ENCODE measurements at regions not wholly inside any gene's neighbourhood (a gene's known extent, or its start where the extent isn't known, plus 50 kb on each side); places are given as distances from the start of the nearest gene placed in this dataset.
A peak's percentile ranks its signal among the peaks of the same experiment; 100 is the strongest.

DNA sequence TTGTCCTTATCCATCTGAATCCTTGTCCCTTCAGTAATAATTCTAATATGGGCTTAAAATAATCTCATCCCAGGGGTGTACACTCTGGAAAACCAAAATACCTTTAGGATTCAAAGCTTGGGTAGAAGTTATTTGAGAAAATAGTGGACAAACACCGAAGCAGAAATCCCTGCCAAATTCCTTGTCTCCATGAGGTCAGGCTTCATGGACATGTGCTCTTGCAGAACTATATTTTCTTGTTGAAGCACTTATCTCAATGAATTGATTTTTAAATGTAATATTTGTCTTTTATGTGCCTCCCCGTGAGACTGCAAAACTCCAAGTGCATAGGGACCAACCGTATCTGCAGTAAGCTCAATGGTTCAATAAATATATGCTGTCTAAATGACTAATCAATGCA, 1153.3 kb upstream of the AUTS2 start:
- in situ Hi-C loops (cut with MboI; ENCODE audit: low pct_unique_long_range_greater_than_20kb in 2 of 9, low sequenced_read_pairs in 9 of 9, unreplicated experiment in 9 of 9): no loop called here
- Histone ChIP-seq H3K4me3 (no peak overlapping the region), H3K27ac (no peak overlapping the region), H3K4me1 (replicated peaks in 1 of 2) (no peaks in the 10 kb centered on the region)
- 0 to 100% (median 82%) methylated on average over 1 to 2 of the region's 3 CpGs; no CpG with 5 or more reads in 2 of the 10 experiments for WGBS, 10 experiments
- no peak for ATAC-seq (replicated peaks in 6 of 8)

DNA sequence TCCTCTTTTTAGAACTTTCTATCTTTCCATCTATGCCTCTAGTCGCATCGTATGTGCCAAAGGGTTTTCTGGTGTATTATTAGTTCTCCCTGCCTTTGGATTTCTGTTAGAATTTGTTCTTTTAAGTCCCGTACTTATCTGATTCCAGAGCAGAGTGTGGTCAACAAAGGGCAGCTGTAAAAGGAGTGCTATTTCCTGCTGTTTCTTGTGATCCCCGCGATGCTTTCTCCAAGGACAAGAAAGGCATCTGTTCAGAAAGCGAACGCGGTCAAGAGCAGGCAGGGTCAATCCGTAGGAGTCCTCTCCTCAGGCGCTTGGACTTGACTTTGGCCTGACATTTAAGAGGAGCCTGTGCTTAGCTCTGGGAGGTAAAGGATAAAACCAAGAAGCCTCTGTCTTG, 1152.1 kb upstream of the AUTS2 start:
- WGBS, 10 experiments: 30 to 90% (median 70%) methylated on average over 1 to 10 of the region's 10 CpGs; no CpG with 5 or more reads in 2 of the 10 experiments
- in situ Hi-C loops (cut with MboI; ENCODE audit: low pct_unique_long_range_greater_than_20kb in 2 of 9, low sequenced_read_pairs in 9 of 9, unreplicated experiment in 9 of 9): no loop called here
- H3K4me3 ChIP-seq: no peak overlapping the region
- no peaks in the 10 kb centered on the region for H3K4me1 ChIP-seq (replicated peaks in 1 of 2)
- ATAC-seq (replicated peaks in 6 of 8): no peak
- H3K27ac ChIP-seq: no peak overlapping the region

DNA sequence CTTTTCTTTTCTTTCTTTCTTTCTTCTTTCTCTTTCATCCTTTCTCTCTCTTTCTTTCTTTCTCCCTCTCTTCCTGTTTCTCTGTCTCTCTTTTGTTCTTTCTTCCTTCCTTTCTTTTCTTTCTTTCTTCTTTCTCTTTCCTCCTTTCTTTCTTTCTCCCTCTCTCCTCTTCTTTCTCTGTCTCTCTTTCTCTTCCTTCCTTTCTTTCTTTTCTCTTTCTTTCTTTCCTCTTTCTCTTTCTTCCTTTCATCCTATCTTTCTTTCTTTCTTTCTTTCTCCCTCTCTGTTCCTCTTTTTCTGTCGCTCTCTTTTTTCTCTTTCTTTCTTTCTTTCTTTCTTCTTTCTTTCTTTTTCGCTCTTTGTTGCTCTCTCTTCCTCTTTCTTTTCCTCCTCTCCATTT, 1149.2 kb upstream of the AUTS2 start:
- Histone ChIP-seq H3K27ac (no peak overlapping the region), H3K4me1 (replicated peaks in 1 of 2) (no peaks in the 10 kb centered on the region), H3K4me3 (no peak overlapping the region)
- WGBS, 10 experiments: 0 to 86% (median 66%) methylated on average over 1 to 2 of the region's 2 CpGs
- no peak for ATAC-seq (replicated peaks in 6 of 8)
- in situ Hi-C loops (cut with MboI; ENCODE audit: low pct_unique_long_range_greater_than_20kb in 2 of 9, low sequenced_read_pairs in 9 of 9, unreplicated experiment in 9 of 9): no loop called here

DNA sequence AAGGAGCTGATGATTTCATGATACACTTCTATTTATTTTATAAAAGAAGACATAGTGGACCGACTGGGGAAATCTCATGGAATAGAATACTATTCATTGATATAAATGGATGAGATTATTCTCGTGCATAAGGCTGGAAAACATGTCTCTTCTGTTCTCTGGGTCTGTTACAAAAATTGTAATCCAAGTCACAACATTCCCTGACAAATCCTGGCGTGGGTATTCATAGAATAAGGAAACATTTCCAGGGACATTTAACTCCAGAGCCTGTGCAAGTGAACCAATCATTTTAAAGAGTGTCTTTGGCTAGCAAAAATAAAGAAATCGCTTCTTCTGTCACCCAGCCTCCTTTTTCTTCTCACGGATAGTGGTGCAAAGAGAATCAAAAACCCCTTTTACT, 1148.5 kb upstream of the AUTS2 start:
- no peak overlapping the region for H3K27ac ChIP-seq
- in situ Hi-C loops (cut with MboI; ENCODE audit: low pct_unique_long_range_greater_than_20kb in 2 of 9, low sequenced_read_pairs in 9 of 9, unreplicated experiment in 9 of 9): no loop called here
- H3K4me3 ChIP-seq: no peak overlapping the region
- no peak for ATAC-seq (replicated peaks in 6 of 8)
- H3K4me1 ChIP-seq (replicated peaks in 1 of 2): no peaks in the 10 kb centered on the region
- WGBS, 10 experiments: 0 to 91% (median 57%) methylated on average over 1 to 5 of the region's 5 CpGs

DNA sequence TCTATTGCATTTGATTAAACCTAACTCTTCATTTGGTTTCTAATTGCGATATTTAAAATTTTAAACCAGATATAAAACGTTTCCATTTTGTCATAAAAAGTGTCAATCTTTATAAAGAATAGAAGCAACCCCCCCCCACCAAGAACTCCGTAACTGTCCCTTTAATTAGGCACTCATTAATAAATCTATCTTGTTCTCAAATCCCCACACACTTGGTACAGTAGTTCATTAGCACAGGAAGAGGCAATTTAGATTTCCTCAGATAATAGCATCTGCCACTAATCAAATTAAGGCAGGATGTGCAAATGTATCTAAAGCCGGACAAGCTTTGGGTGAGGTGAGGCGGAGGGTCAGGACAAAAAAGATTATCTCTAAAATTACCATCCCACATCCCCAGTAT, 1143.3 kb upstream of the AUTS2 start:
- Histone ChIP-seq H3K27ac (no peak overlapping the region), H3K4me1 (replicated peaks in 1 of 2) (peaks cover 0 to 12% of the 10 kb centered on the region in 2 donors), H3K4me3 (no peak overlapping the region)
- 21 to 83% (median 57%) methylated on average over 1 to 5 of the region's 5 CpGs; no CpG with 5 or more reads in 1 of the 10 experiments for WGBS, 10 experiments
- no peak for ATAC-seq (replicated peaks in 6 of 8)
- in situ Hi-C loops (cut with MboI; ENCODE audit: low pct_unique_long_range_greater_than_20kb in 2 of 9, low sequenced_read_pairs in 9 of 9, unreplicated experiment in 9 of 9): no loop called here

DNA sequence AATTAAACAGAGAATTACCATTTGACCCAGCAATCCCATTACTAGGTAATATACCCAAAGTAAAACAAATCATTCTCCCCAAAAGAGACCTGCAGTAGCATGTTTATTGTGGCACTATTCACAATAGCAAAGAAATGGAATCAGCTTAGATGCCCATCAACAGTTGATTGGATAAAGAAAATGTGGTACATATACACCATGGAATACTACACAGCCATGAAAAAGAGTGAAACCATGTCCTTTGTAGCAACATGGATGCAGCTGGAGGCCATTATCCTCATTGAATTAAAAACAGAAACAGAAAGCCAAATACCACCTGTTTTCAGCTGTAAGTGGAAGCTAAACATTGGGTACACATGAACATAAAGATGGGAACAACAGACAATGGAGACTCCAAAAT, 1141.8 kb upstream of the AUTS2 start:
- no peak for ATAC-seq (replicated peaks in 6 of 8)
- Histone ChIP-seq H3K4me1 (replicated peaks in 1 of 2) (peaks cover 0 to 12% of the 10 kb centered on the region in 2 donors), H3K4me3 (no peak overlapping the region), H3K27ac (no peak overlapping the region)
- in situ Hi-C loops (cut with MboI; ENCODE audit: low pct_unique_long_range_greater_than_20kb in 2 of 9, low sequenced_read_pairs in 9 of 9, unreplicated experiment in 9 of 9): no loop called here

DNA sequence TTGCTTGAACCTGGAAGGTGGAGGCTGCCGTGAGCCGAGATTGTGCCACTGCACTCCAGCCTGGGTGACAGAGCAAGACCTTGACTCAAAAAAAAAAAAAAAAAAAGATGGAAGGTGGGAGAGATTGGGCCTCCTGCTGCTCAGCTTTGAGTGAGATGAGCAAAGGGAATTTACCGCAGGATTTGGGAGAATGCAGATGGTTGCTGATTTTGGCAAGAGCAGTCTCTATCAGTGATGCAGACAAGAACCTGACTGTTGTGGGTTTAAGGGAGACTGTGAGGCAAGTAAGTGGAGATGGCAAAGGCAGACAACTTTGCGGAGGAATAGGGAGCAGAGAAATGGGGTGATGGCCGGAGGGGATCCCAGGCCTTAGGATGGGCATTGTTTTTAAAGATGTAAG, 1140.8 kb upstream of the AUTS2 start:
- ATAC-seq (replicated peaks in 6 of 8): no peak
- H3K27ac ChIP-seq: no peak overlapping the region
- peaks cover 0 to 12% of the 10 kb centered on the region in 2 donors for H3K4me1 ChIP-seq (replicated peaks in 1 of 2)
- H3K4me3 ChIP-seq: no peak overlapping the region
- WGBS, 10 experiments: 0 to 100% (median 91%) methylated on average over 2 to 5 of the region's 5 CpGs; no CpG with 5 or more reads in 4 of the 10 experiments
- in situ Hi-C loops (cut with MboI; ENCODE audit: low pct_unique_long_range_greater_than_20kb in 2 of 9, low sequenced_read_pairs in 9 of 9, unreplicated experiment in 9 of 9): no loop called here

DNA sequence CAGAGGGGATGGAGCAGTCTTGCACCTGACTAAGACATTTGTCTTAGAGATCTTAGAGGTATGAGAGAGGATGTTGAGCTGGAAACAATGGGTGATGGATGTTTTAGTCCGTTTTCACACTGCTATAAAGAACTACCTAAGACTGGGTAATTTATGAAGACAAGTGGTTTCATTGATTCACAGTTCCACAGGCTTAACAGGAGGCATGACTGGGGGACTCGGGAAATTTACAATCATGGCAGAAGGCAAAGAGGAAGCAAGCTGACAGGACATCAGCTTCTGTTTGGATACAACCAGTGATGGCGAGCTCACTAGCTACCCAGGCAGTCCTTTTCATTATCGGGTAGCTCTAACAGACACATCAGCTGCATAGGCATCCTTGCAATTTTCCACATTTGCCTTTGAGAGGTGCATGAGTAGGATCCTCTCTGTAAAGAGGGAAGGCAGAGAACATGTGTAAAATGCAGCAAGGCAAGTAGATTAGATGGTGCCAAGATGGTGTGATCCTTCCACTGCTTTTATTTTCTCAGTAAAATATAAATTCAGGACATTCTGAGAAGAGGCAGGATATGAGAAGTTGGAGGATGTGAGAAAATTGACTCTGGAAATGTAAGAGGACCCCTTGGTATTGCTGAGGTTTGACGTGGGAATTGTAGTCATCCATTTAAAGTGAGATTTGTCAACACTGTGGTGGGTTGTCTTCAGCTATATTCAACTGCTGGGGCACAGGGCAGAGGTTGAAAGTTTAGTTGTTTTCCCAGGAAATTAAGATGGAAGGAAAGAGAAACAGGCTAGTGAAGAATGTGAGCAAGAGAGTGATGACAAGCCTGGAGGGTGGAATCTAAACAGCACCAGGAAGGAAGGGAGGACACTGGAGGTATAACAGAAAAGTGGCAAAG, 1140.0 kb upstream of the AUTS2 start:
- in situ Hi-C loops (cut with MboI; ENCODE audit: low pct_unique_long_range_greater_than_20kb in 2 of 9, low sequenced_read_pairs in 9 of 9, unreplicated experiment in 9 of 9): no loop called here
- 0 to 58% (median 37%) methylated on average over 1 to 4 of the region's 5 CpGs; no CpG with 5 or more reads in 1 of the 10 experiments for WGBS, 10 experiments
- peak in 3 of 8 experiments; percentile 53 to 70 (median 55) for ATAC-seq (replicated peaks in 6 of 8)

DNA sequence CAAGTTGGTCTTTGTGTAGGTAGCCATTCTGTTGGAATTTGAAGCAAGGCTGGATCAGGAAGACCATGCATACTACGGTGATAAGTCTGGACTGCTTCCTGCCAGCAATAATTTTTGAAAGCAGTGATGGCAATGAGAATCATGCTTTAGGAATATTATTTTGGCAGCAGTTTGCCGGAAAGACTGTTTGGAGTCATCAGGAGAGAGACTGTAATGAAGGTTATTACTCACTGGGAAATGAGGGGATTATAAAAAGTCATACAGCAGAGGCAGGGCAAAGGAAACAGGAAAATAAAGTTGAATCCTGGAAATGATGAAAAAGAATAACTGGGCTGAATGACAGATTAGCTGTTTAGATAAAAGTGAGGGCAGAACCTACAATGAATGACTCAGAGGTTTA, 1136.8 kb upstream of the AUTS2 start:
- no peak overlapping the region for H3K4me3 ChIP-seq
- WGBS, 10 experiments: 0 to 100% (median 7%) methylated on average over 1 to 2 of the region's 2 CpGs; no CpG with 5 or more reads in 3 of the 10 experiments
- peaks cover 0 to 12% of the 10 kb centered on the region in 2 donors for H3K4me1 ChIP-seq (replicated peaks in 1 of 2)
- no peak overlapping the region for H3K27ac ChIP-seq
- ATAC-seq (replicated peaks in 6 of 8): no peak
- in situ Hi-C loops (cut with MboI; ENCODE audit: low pct_unique_long_range_greater_than_20kb in 2 of 9, low sequenced_read_pairs in 9 of 9, unreplicated experiment in 9 of 9): no loop called here

More for the DNA sequence above, 1140.0 kb upstream of the AUTS2 start:
- H3K4me1 ChIP-seq (replicated peaks in 1 of 2): peaks cover 0 to 12% of the 10 kb centered on the region in 2 donors
- H3K27ac ChIP-seq: peak overlapping the region in 1 of 2 donors; percentile 31
- H3K4me3 ChIP-seq: no peak overlapping the region

DNA sequence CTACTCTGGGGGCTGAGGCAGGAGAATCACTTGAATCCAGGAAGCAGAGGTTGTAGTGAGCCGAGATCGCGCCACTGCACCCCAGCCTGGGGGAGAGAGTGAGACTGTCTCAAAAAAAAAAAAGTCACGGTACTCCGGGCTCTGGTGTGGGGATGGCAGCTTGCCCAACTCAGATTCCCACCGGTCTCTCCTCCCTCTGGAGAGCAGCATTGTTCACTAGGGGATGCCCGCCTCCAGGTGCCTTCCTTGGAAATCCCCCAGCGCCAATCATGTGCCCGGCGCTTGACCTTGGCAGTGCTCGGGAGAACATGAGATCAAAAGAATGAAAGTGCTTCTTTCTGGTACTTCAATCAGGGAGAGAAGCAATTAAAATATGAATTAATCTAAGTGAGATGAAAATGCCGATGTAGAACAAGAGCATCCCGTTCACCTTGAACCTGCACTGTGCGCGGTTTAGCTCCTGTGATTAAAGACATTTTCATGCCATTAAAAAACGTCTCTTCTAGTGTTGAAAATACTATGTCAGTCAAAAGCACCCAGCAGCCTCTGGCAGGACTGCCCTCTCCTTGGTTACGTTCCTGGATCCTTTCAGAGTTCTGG, 1127.3 kb upstream of the AUTS2 start:
- 5 to 90% (median 63%) methylated on average over 2 to 11 of the region's 17 CpGs; no CpG with 5 or more reads in 3 of the 10 experiments for WGBS, 10 experiments
- ATAC-seq (replicated peaks in 6 of 8): peak in 1 of 8 experiments; percentile 16

DNA sequence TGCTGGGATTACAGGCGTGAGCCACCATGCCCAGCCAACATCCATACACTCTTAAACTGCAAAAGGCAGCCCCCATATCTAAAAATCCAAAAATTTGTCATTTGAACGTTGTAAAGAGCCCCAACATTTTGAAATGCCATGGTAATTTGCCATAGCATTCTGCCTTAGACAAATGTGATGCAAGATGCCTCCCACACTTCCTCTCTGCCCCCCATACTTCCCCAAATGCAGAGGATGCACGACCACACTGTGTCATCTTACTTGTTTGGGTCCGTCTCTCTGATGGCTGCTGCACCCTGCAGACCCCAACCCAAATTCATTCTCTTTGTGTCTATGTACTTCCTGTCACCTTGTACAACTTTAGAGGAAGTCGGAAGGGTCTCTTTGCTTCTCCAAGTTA, 1125.6 kb upstream of the AUTS2 start:
- 0 to 100% (median 70%) methylated on average over 1 to 4 of the region's 5 CpGs; no CpG with 5 or more reads in 2 of the 10 experiments for WGBS, 10 experiments
- Histone ChIP-seq H3K4me1 (replicated peaks in 1 of 2) (peaks cover 10 to 13% of the 10 kb centered on the region in 2 donors), H3K4me3 (no peak overlapping the region), H3K27ac (no peak overlapping the region)
- ATAC-seq (replicated peaks in 6 of 8): no peak
- in situ Hi-C loops (cut with MboI; ENCODE audit: low pct_unique_long_range_greater_than_20kb in 2 of 9, low sequenced_read_pairs in 9 of 9, unreplicated experiment in 9 of 9): no loop called here

More for the DNA sequence above, 1127.3 kb upstream of the AUTS2 start:
- no peak overlapping the region for H3K4me3 ChIP-seq
- in situ Hi-C loops (cut with MboI; ENCODE audit: low pct_unique_long_range_greater_than_20kb in 2 of 9, low sequenced_read_pairs in 9 of 9, unreplicated experiment in 9 of 9): no loop called here
- no peak overlapping the region for H3K27ac ChIP-seq
- peaks cover 10 to 13% of the 10 kb centered on the region in 2 donors for H3K4me1 ChIP-seq (replicated peaks in 1 of 2)

DNA sequence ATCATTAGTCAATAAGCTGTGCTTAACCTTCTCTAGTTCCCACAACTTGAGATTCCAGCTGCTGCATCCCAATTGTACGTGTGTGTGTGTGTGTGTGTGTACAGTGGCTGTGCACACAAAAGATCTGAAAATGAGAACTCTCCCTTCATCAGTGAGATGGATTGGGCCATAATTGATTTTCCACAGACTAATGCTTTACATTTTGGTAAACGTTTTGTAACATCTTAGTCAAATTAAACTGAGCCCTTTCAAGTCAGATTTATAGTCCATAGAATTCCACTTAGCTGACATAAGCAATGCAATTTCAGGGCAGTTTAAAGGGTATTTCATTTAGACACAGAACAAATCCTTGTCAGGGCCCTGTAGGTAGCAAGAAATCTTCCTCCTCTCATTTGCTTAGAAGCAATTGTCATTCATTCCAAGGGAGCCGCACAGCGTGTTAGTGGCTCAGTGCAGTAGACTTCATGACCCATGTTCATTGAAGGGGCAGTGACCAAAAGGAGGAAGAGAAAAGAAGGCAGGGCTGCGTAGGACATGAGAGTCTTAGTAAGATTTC, 1123.5 kb upstream of the AUTS2 start:
- in situ Hi-C loops (cut with MboI; ENCODE audit: low pct_unique_long_range_greater_than_20kb in 2 of 9, low sequenced_read_pairs in 9 of 9, unreplicated experiment in 9 of 9): no loop called here
- peak in 4 of 8 experiments; percentile 89 to 95 (median 92) for ATAC-seq (replicated peaks in 6 of 8)

DNA sequence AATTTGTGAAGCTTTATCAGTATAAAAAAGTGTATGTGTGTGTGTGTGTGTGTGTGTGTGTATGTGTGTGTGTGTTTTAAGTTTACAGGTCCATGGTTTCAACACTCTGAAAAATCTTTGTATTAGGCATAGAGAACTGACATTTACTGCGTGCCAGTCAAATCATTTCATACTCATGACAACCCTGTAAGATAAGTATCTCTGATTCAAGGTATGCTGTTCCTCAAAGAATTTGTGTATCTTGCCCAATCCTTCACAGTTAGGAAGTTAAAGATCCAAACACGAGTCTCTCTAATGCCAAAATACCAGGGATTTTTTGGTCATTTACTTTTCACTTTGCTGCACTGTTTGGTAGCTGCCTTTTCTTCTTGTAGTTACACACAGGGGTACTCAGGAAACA, 1121.3 kb upstream of the AUTS2 start:
- WGBS, 10 experiments: 8 to 100% (median 76%) methylated on average over 1 to 2 of the region's 2 CpGs; no CpG with 5 or more reads in 2 of the 10 experiments
- no peak overlapping the region for H3K4me3 ChIP-seq
- H3K27ac ChIP-seq: no peak overlapping the region
- no peak for ATAC-seq (replicated peaks in 6 of 8)
- in situ Hi-C loops (cut with MboI; ENCODE audit: low pct_unique_long_range_greater_than_20kb in 2 of 9, low sequenced_read_pairs in 9 of 9, unreplicated experiment in 9 of 9): no loop called here
- peaks cover 10 to 13% of the 10 kb centered on the region in 2 donors for H3K4me1 ChIP-seq (replicated peaks in 1 of 2)

More for the DNA sequence above, 1123.5 kb upstream of the AUTS2 start:
- WGBS, 10 experiments: 0 to 63% (median 20%) methylated on average over 1 to 4 of the region's 5 CpGs; no CpG with 5 or more reads in 1 of the 10 experiments
- Histone ChIP-seq H3K27ac (no peak overlapping the region), H3K4me3 (no peak overlapping the region), H3K4me1 (replicated peaks in 1 of 2) (peaks cover 10 to 13% of the 10 kb centered on the region in 2 donors)

Data from motor neuron (in vitro differentiated cells).